ENCODE measurements at regions not wholly inside any gene's neighbourhood (a gene's known extent, or its start where the extent isn't known, plus 50 kb on each side); places are given as distances from the start of the nearest gene placed in this dataset.
"Not testable (repeated sequence)": the region's sequence is repeated elsewhere in the genome, so short reads cannot be mapped to it uniquely, and the experiment has no call there.

- Histone ChIP-seq H3K36me3 (no peaks in the 10 kb centered on the region), H3K27me3 (no peaks in the 10 kb centered on the region), H3K4me1 (no peaks in the 10 kb centered on the region), H3K27ac (no peak overlapping the region), H3K4me3 (no peak overlapping the region), H3K9me3 (no peaks in the 10 kb centered on the region)
- intact Hi-C loops (cut with DNase I; ENCODE audit: low total_unique reads): no loop called here
- DNase-seq: no peak
- no peak for TF ChIP-seq CTCF (IDR thresholded peaks at IDR 0.05)
Measured at GRCh38 chr18:59985289-59985688, 85.5 kb downstream of the PMAIP1 start.

DNA sequence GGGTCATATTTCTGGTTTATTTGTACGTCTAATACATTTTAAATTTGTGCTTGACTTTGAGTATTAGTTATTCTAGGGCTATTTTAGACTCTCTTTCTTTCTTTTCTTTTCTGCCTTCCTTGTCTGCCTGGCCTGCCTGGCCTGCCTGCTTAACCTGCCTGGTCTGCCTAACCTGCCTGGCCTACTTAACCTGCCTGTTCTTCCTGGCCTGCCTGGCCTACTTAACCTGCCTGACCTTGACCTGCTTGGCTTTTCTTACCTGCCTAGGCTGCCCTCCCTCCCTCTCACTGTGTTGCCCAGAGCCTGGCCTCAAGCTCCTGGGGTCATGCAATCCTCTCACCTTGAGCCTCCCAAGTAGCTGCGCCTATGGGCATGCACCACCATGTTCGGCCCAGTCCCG is 83.7 kb downstream of the PMAIP1 start:
- Histone ChIP-seq H3K27ac (no peak overlapping the region), H3K36me3 (no peaks in the 10 kb centered on the region), H3K4me1 (no peaks in the 10 kb centered on the region), H3K4me3 (no peak overlapping the region), H3K9me3 (no peaks in the 10 kb centered on the region), H3K27me3 (no peaks in the 10 kb centered on the region)
- intact Hi-C loops (cut with DNase I; ENCODE audit: low total_unique reads): no loop called here
- no peak for TF ChIP-seq CTCF (IDR thresholded peaks at IDR 0.05)
- no peak for DNase-seq

- H3K4me3 ChIP-seq: no peak overlapping the region
- intact Hi-C loops (cut with DNase I; ENCODE audit: low total_unique reads): no loop called here
- no peaks in the 10 kb centered on the region for H3K27me3 ChIP-seq
- no peaks in the 10 kb centered on the region for H3K4me1 ChIP-seq
- DNase-seq: no peak
- no peaks in the 10 kb centered on the region for H3K9me3 ChIP-seq
- H3K27ac ChIP-seq: no peak overlapping the region
- TF ChIP-seq CTCF (IDR thresholded peaks at IDR 0.05): no peak
- H3K36me3 ChIP-seq: no peaks in the 10 kb centered on the region
Measured at GRCh38 chr18:59980188-59980637, 80.4 kb downstream of the PMAIP1 start.

DNA sequence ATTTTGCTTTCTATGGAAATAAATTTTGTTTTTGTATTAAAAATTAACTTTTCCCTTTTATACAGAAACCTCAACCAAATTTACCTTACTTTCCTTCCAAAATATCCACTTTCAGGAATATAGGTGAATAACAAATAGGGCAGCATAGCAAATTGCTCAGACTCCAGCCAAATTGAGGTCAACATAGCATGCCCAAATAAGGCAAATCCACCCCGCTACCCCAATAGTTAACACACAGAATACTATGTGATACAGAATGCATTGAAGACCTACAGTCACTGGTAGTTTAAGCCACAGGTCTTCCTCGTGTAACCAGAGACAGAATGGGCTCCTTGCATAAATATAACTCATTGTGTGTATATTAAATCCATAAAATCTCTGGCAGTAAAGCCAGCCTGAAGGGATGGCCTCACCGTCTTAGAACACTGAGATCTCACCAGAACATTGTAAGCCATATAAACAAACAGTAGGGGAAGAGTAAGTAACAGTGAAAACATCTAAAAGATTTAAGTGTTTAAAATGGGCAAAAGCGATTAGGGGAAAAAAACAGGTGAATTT is 72.2 kb downstream of the PMAIP1 start:
- Histone ChIP-seq H3K27ac (no peak overlapping the region), H3K4me3 (no peak overlapping the region), H3K4me1 (no peaks in the 10 kb centered on the region), H3K9me3 (no peaks in the 10 kb centered on the region), H3K27me3 (peaks cover 0 to 13% of the 10 kb centered on the region in 2 donors), H3K36me3 (no peaks in the 10 kb centered on the region)
- no peak for TF ChIP-seq CTCF (IDR thresholded peaks at IDR 0.05)
- DNase-seq: no peak
- intact Hi-C loops (cut with DNase I; ENCODE audit: low total_unique reads): no loop called here

DNA sequence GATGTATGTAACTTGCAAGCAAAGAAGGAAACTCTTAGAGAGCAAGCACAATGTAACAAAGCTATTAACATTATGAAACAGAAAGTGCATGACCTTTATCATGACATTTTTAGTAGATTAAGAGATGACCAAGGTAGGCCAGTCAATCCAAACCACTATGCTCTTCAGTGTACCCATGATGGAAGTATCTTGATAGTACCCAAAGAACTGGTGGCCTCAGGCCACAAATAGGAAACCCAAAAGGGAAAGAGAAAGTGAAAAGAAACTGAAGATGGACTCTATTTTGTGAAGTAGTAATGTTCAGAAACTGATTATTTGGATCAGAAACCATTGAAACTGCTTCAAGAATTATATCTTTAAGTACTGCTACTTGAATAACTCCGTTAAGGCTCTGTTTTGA is 71.3 kb downstream of the PMAIP1 start:
- H3K4me3 ChIP-seq: not testable (repeated sequence)

GRCh38 chr18:59969477-59970028 is 69.8 kb downstream of the PMAIP1 start:
- H3K36me3 ChIP-seq; H3K27ac ChIP-seq; intact Hi-C loops (cut with DNase I; ENCODE audit: low total_unique reads); DNase-seq; H3K9me3 ChIP-seq; H3K4me3 ChIP-seq; H3K4me1 ChIP-seq: not testable (repeated sequence)
- peaks cover 0 to 13% of the 10 kb centered on the region in 2 donors for H3K27me3 ChIP-seq

More for the DNA sequence above, 71.3 kb downstream of the PMAIP1 start:
- H3K9me3 ChIP-seq; intact Hi-C loops (cut with DNase I; ENCODE audit: low total_unique reads); H3K4me1 ChIP-seq; DNase-seq; H3K27ac ChIP-seq; H3K36me3 ChIP-seq: not testable (repeated sequence)
- peaks cover 0 to 13% of the 10 kb centered on the region in 2 donors for H3K27me3 ChIP-seq

DNA sequence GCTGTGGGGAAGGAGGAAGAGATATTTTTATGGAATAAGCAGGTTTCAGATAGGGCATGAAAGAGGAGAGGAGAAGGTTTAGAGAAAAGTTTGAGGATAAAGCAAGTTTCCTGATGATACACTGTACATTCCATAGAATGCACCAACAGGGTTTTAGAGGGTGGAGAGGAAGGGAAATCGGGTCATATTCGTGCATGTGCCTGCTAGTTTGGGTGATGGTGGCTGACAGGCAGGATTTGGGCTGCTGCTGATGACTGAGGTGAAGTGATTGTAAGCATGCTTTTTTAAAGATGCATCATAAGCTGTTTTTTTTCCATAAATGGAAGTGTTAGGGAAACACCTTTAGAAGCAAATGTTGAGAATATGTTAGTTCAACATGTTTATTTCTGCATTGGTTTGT is 68.8 kb downstream of the PMAIP1 start:
- intact Hi-C loops (cut with DNase I; ENCODE audit: low total_unique reads): no loop called here
- H3K27ac ChIP-seq: no peak overlapping the region
- peaks cover 0 to 13% of the 10 kb centered on the region in 2 donors for H3K27me3 ChIP-seq
- no peak overlapping the region for H3K4me3 ChIP-seq
- H3K9me3 ChIP-seq: no peaks in the 10 kb centered on the region
- no peak for TF ChIP-seq CTCF (IDR thresholded peaks at IDR 0.05)
- no peaks in the 10 kb centered on the region for H3K36me3 ChIP-seq
- H3K4me1 ChIP-seq: no peaks in the 10 kb centered on the region
- DNase-seq: no peak

Data from tibial artery (tissue), 4 donors.